ENCODE measurements at regions not wholly inside any gene's neighbourhood (a gene's known extent, or its start where the extent isn't known, plus 50 kb on each side); places are given as distances from the start of the nearest gene placed in this dataset.

- no peak for DNase-seq (ENCODE audit: low read depth, low spot score)
- POLR2A ChIA-PET: no interaction called here
- CTCF ChIA-PET: no interaction called here
- no peak overlapping the region for H3K27ac ChIP-seq (ENCODE audit: low read depth, low read length)
- no peak overlapping the region for H3K4me3 ChIP-seq (ENCODE audit: low read depth, low read length)
- H3K27me3 ChIP-seq (ENCODE audit: control insufficient read depth, insufficient read depth, low read length): no peaks in the 10 kb centered on the region
- TF ChIP-seq, protein P1, sequence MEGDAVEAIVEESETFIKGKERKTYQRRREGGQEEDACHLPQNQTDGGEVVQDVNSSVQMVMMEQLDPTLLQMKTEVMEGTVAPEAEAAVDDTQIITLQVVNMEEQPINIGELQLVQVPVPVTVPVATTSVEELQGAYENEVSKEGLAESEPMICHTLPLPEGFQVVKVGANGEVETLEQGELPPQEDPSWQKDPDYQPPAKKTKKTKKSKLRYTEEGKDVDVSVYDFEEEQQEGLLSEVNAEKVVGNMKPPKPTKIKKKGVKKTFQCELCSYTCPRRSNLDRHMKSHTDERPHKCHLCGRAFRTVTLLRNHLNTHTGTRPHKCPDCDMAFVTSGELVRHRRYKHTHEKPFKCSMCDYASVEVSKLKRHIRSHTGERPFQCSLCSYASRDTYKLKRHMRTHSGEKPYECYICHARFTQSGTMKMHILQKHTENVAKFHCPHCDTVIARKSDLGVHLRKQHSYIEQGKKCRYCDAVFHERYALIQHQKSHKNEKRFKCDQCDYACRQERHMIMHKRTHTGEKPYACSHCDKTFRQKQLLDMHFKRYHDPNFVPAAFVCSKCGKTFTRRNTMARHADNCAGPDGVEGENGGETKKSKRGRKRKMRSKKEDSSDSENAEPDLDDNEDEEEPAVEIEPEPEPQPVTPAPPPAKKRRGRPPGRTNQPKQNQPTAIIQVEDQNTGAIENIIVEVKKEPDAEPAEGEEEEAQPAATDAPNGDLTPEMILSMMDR (IDR thresholded peaks at IDR 0.05; ENCODE audit: low read depth, low read length): no peak
- H3K9me3 ChIP-seq (ENCODE audit: control insufficient read depth, insufficient read depth, low read length): peaks cover 47% of the 10 kb centered on the region
Measured at GRCh38 chr16:35234679-35235078, 1775.3 kb downstream of the TP53TG3F start.

GRCh38 chr16:35239561-35239960, 1780.1 kb downstream of the TP53TG3F start:
- CTCF ChIA-PET: no interaction called here
- TF ChIP-seq, protein P1 (IDR thresholded peaks at IDR 0.05; ENCODE audit: low read depth, low read length): no peak
- Histone ChIP-seq H3K27me3 (ENCODE audit: control insufficient read depth, insufficient read depth, low read length) (no peaks in the 10 kb centered on the region), H3K4me3 (ENCODE audit: low read depth, low read length) (no peak overlapping the region), H3K27ac (ENCODE audit: low read depth, low read length) (no peak overlapping the region), H3K9me3 (ENCODE audit: control insufficient read depth, insufficient read depth, low read length) (peaks cover 23% of the 10 kb centered on the region)
- POLR2A ChIA-PET: no interaction called here
- DNase-seq (ENCODE audit: low read depth, low spot score): no peak

GRCh38 chr16:35249051-35249450, 1789.6 kb downstream of the TP53TG3F start:
- H3K9me3 ChIP-seq (ENCODE audit: control insufficient read depth, insufficient read depth, low read length): peaks cover 27% of the 10 kb centered on the region
- TF ChIP-seq, protein P1 (IDR thresholded peaks at IDR 0.05; ENCODE audit: low read depth, low read length): no peak
- ChIA-PET CTCF (no interaction called here), POLR2A (no interaction called here)
- no peak overlapping the region for H3K27ac ChIP-seq (ENCODE audit: low read depth, low read length)
- DNase-seq (ENCODE audit: low read depth, low spot score): no peak
- no peak overlapping the region for H3K4me3 ChIP-seq (ENCODE audit: low read depth, low read length)
- H3K27me3 ChIP-seq (ENCODE audit: control insufficient read depth, insufficient read depth, low read length): no peaks in the 10 kb centered on the region

DNA sequence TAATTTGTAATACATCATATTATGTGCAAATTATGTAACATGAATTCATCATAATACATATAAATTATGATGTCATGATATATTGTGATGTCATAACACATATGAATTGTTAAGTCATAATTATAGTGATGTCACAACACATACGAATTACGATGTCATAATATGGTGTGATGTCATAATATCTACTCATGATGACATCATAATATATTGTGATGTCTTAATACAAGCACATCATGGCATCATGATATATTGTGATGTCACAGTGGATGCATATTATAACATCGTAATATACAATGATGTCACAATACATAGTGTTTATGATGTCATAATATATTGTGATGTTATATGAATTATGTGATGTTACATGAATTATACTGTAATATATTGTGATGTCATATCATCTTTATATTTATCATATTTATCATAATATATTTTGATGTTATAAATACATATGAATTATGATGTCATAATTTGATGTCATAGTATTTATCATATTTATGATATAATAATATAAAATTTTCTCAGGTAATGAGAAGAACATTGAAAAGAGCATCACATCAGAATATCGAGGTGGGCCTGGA, 1793.0 kb downstream of the TP53TG3F start:
- TF ChIP-seq, protein P1 (IDR thresholded peaks at IDR 0.05; ENCODE audit: low read depth, low read length): no peak
- Histone ChIP-seq H3K27me3 (ENCODE audit: control insufficient read depth, insufficient read depth, low read length) (no peaks in the 10 kb centered on the region), H3K27ac (ENCODE audit: low read depth, low read length) (no peak overlapping the region), H3K9me3 (ENCODE audit: control insufficient read depth, insufficient read depth, low read length) (peaks cover 34% of the 10 kb centered on the region), H3K4me3 (ENCODE audit: low read depth, low read length) (no peak overlapping the region)
- ChIA-PET POLR2A (no interaction called here), CTCF (no interaction called here)
- no peak for DNase-seq (ENCODE audit: low read depth, low spot score)

DNA sequence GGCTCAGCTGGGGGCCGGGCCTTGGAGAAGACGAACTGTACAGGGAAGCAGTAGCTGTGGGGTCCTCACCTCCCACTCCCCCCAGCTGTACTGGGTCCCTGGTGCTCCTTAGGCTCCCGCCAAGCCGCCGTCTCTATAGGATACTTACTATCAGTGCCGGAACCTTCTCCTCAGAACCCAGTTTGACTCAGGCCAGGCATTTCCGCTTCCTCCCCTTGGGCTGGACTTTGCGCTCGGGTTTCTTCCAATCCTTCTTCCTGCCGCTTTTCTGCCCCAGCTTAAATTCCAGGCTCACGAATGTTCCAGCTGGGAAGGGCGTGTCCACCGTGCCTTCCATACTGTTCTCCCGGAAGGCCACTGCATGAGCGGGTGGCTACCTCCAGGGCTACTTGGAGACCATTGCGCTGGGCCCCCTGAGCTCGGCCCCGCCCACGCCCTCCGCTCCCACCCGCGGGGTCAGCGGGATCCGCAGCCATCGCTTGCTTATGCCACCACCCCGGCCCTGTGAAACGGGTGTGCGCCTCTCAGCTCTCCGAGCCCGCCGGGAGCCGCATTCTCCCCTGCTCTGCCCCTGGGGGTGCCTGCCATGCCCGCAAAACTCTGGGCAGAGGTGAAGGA, 1795.9 kb downstream of the TP53TG3F start:
- no peaks in the 10 kb centered on the region for H3K27me3 ChIP-seq (ENCODE audit: control insufficient read depth, insufficient read depth, low read length)
- POLR2A ChIA-PET: no interaction called here
- TF ChIP-seq, protein P1 (IDR thresholded peaks at IDR 0.05; ENCODE audit: low read depth, low read length): no peak
- H3K4me3 ChIP-seq (ENCODE audit: low read depth, low read length): no peak overlapping the region
- CTCF ChIA-PET: no interaction called here
- no peak overlapping the region for H3K27ac ChIP-seq (ENCODE audit: low read depth, low read length)
- peaks cover 37% of the 10 kb centered on the region for H3K9me3 ChIP-seq (ENCODE audit: control insufficient read depth, insufficient read depth, low read length)
- no peak for DNase-seq (ENCODE audit: low read depth, low spot score)
